OCI-LY3 (cell line): ENCODE measurements at regions not wholly inside any gene's neighbourhood (a gene's known extent, or its start where the extent isn't known, plus 50 kb on each side); places are given as distances from the start of the nearest gene placed in this dataset.

Source experiments
- CTCF ChIP-seq: fragments of 200-600, 300-600 bp; sonication (generic); IDR thresholded peaks from 2 replicates; pipeline ENCODE4 v1.5.1; 2014; ENCODE audit warnings: antibody characterized with exemption, low read length, low read depth
- EZH2phosphoT487 ChIP-seq: fragments of 200-600 bp; shearing (Covaris generic); IDR thresholded peaks from 2 replicates; pipeline ENCODE4 v1.6.1; 2018; ENCODE audit warnings: antibody characterized with exemption, mixed run types, low read depth

- TF ChIP-seq EZH2phosphoT487: no peak
- TF ChIP-seq CTCF: no peak
Measured at GRCh38 chr10:85048644-85049043, 720.3 kb downstream of the CCSER2 start.
